Stimulated activated naive CD8-positive, alpha-beta T cell treated with anti-CD3 and anti-CD28 coated beads, Interleukin-15, amount 100 ng/mL, for 72 hours (primary cell): ENCODE measurements at regions not wholly inside any gene's neighbourhood (a gene's known extent, or its start where the extent isn't known, plus 50 kb on each side); places are given as distances from the start of the nearest gene placed in this dataset.

ENCODE experiments used
- ATAC-seq: fragments of 150-1000 bp; cut with Tn5 transposase; 2 replicates; pipeline ENCODE4 v1.10.0; 2021; ENCODE audit warnings: mild to moderate bottlenecking, moderate library complexity
- DNase-seq, 2 donors: peaks; one replicate each; pipeline ENCODE4 v3.0.0; 2021 to 2022
- H3K27ac Mint-ChIP-seq, 2 donors: one replicate each; pipeline ENCODE4 v1.8.0; 2022; ENCODE audit warnings: mild to moderate bottlenecking in 2 of 2, mixed read lengths in 2 of 2, moderate library complexity in 2 of 2
- H3K27me3 Mint-ChIP-seq: one replicate; pipeline ENCODE4 v1.8.0; 2022; ENCODE audit warnings: mixed read lengths
- H3K4me1 Mint-ChIP-seq: one replicate; pipeline ENCODE4 v1.8.0; 2022; ENCODE audit warnings: mild to moderate bottlenecking, mixed read lengths
- H3K4me3 Mint-ChIP-seq, 2 donors: one replicate each; pipeline ENCODE4 v1.8.0; 2022; ENCODE audit warnings: mild to moderate bottlenecking in 2 of 2, mixed read lengths in 2 of 2, moderate library complexity in 1 of 2
- H3K9me3 Mint-ChIP-seq, 2 donors: one replicate each; pipeline ENCODE4 v1.8.0; 2022; ENCODE audit warnings: mixed read lengths in 2 of 2

DNA sequence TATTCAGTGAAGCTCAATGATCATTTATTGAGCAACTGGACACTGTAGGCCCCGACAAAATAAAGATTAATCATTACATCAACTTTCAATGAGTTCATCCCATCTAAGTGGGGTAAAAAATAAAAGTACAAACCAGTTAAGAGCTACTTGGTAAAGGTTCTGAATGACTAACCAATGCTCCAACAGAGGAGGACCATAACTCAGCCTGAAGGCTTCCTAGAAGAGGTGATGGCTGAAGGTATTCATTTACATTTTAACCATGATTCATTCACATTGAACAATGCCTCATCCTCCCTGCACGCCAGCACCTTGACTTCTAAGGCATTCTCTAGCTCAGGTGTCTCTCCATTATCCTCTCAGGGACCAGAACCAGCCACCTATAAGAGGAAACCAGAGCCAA is 201.4 kb downstream of the ZNF462 start:
- ATAC-seq = no peak
- Mint-ChIP-seq H3K4me1 (no peaks in the 10 kb centered on the region), H3K27me3 (no peaks in the 10 kb centered on the region), H3K4me3 (no peak overlapping the region), H3K9me3 (peaks cover 0 to 5% of the 10 kb centered on the region in 2 donors), H3K27ac (no peak overlapping the region)
- no peak for DNase-seq

DNA sequence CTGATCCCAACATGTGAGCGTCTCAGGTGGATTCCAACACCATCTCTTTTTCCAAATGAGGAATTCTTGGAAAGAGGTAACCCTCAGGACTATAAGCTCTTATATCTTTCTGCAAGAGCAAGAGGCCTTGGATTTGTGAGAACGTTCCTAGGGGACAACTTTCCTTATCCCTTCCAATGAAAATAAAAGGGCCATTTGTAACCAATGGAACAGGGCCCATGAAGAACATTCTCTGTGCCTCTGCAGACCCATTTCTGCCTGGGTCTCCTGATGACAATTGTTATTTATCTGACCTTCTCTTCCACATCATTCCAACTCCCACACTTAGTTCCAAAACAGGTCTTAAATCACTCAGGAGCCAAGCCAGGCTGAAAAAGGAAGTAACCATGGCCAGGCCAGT is 202.6 kb downstream of the ZNF462 start:
- Mint-ChIP-seq H3K4me3 (no peak overlapping the region), H3K27ac (no peak overlapping the region), H3K9me3 (peaks cover 0 to 5% of the 10 kb centered on the region in 2 donors), H3K4me1 (no peaks in the 10 kb centered on the region), H3K27me3 (no peaks in the 10 kb centered on the region)
- DNase-seq (no peak), ATAC-seq (no peak)

DNA sequence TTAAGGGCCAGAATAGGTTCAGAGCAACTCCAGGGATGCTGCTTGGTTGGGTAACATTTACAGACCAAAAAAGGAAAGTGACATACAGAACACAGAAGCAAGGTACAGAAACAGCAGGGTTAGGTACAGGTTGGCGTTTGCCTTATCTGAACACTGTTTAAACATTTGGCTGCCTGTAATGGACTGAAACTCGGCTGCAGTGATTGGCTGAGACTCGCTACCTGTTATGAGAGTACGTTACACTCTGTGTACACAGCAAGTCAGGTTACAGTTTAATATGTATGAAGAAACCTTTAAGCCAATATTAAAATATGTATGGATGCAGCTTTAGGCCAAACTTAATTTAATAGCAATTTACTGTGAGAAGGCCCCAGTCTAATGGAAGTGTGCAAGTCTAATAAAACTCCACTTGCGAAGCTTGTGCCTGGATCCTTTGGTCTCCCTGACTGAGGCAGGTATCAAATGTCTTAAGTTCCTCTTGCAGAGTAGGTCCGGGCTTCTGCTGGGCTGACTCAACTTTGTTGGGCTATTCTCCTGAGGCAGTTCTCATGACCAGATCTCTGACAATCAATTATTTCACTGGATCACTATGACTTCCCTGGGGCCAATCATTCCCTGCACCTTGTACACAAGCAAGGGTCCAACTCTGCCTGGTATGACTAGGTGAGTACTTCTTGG is 204.9 kb downstream of the ZNF462 start:
- ATAC-seq = no peak
- no peaks in the 10 kb centered on the region for H3K4me1 Mint-ChIP-seq
- H3K27me3 Mint-ChIP-seq = no peaks in the 10 kb centered on the region
- H3K9me3 Mint-ChIP-seq = peaks cover 0 to 3% of the 10 kb centered on the region in 2 donors
- H3K4me3 Mint-ChIP-seq = no peak overlapping the region
- no peak for DNase-seq
- no peak overlapping the region for H3K27ac Mint-ChIP-seq

DNA sequence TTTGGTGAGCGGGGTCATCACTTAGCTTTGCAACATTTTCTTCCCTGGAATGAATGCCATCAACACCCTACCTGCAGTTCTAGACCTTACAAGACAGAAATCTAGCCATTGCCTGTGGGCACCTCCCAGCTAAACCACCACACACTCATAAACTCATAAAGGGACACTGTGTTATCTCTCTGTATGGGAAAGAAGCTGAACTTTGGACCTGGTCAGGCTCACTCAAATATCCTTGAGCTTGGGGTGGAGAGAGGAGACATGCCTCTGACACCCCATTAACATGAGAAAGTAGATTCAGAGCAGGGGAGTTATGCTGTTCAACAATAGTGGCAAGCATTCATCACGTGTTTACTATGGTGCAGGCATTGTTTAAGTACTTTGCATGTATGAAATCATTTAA is 205.6 kb downstream of the ZNF462 start:
- no peaks in the 10 kb centered on the region for H3K27me3 Mint-ChIP-seq
- H3K27ac Mint-ChIP-seq = no peak overlapping the region
- no peak for ATAC-seq
- no peak overlapping the region for H3K4me3 Mint-ChIP-seq
- H3K4me1 Mint-ChIP-seq = no peaks in the 10 kb centered on the region
- no peak for DNase-seq
- no peaks in the 10 kb centered on the region for H3K9me3 Mint-ChIP-seq

DNA sequence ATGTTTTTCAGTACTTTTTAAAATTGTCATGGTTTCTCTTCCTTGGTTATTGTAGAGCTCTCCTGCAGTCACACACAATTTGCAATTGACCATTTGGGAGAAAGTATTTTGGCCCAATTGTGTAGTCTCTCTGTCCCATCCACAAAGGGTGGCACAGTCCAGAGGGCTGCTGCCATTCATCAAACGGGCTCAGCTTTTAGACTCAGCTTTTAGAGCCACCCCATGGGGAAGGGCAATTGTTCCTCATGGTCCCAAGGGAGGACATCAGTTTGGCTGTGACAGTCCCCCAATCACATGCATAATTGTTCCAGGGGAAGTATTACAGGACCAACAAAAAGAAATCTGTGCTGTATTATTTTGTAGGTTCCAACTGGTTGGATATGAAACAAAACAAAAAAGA is 207.6 kb downstream of the ZNF462 start:
- H3K4me3 Mint-ChIP-seq = no peak overlapping the region
- no peak for ATAC-seq
- no peak overlapping the region for H3K27ac Mint-ChIP-seq

DNA sequence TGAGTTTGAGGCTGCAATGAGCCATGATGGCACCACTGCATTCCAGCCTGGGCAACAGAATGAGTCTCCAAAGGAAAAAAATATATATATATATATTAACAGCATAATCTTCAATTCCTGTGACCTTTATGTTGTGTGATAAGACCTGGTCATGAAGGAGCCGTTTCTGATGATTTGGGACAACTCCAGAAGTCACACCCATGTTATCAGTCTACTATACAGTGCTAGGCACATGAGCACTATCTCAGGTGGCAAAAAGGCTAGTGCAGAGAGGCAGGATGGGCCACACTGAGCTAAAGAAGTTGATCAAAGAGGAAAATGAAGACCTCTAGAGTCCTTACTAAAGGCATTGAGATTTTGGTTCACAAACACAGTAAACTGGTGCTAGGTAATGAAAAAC is 205.0 kb upstream of the RAD23B start:
- Mint-ChIP-seq H3K27me3 (peaks cover 7% of the 10 kb centered on the region), H3K27ac (no peak overlapping the region), H3K4me1 (no peaks in the 10 kb centered on the region), H3K4me3 (no peak overlapping the region), H3K9me3 (peaks cover 0 to 6% of the 10 kb centered on the region in 2 donors)
- no peak for DNase-seq
- ATAC-seq = no peak

More for the DNA sequence above, 207.6 kb downstream of the ZNF462 start:
- Mint-ChIP-seq H3K4me1 (no peaks in the 10 kb centered on the region), H3K27me3 (peaks cover 7% of the 10 kb centered on the region), H3K9me3 (peaks cover 0 to 6% of the 10 kb centered on the region in 2 donors)
- DNase-seq = no peak

DNA sequence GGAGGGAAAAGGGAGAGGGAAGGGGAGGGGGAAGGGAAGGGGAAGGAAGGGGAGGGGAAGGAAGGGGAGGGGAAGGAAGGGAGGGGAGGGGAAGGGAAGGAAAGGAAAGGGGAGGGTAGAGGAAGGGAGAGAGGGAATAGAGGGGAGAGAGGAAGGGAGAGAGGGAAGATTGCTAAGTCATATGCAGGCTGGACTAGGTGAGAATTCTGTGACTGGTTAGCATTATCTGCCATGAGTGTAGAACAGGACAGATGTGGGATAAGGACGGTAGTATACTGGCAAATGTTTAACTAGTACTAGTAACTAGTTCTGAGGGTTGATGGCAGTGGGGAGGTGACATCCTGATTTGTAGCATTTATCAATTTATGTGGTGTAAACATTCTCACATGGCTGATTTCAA is 203.5 kb upstream of the RAD23B start:
- no peaks in the 10 kb centered on the region for H3K4me1 Mint-ChIP-seq
- peaks cover 0 to 6% of the 10 kb centered on the region in 2 donors for H3K9me3 Mint-ChIP-seq
- H3K27me3 Mint-ChIP-seq = peaks cover 20% of the 10 kb centered on the region
- H3K27ac Mint-ChIP-seq = no peak overlapping the region
- ATAC-seq = no peak
- H3K4me3 Mint-ChIP-seq = no peak overlapping the region
- DNase-seq = no peak

DNA sequence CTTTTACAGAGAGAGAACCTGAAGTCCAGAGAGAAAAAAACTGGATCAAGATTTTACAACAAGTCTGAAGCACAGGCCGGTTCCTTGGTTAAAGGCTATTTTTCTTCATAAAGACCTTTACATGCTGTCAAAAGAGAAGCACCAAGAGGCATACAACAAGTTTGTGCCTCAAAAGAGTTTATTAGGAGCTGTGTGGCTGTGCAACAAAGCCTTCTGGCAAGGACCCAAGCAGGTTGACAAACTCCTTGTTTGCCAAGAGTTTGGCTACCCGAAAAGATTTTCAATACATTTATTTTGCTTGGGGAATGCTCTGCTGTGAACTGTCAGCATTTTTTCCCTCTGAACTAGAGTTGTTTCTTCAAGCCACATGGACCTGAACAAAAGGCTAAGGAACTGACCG is 202.9 kb upstream of the RAD23B start:
- DNase-seq (no peak), ATAC-seq (no peak)
- H3K9me3 Mint-ChIP-seq = peaks cover 0 to under 1% of the 10 kb centered on the region in 2 donors
- H3K27me3 Mint-ChIP-seq = peaks cover 19% of the 10 kb centered on the region
- no peak overlapping the region for H3K4me3 Mint-ChIP-seq
- no peak overlapping the region for H3K27ac Mint-ChIP-seq
- no peaks in the 10 kb centered on the region for H3K4me1 Mint-ChIP-seq

DNA sequence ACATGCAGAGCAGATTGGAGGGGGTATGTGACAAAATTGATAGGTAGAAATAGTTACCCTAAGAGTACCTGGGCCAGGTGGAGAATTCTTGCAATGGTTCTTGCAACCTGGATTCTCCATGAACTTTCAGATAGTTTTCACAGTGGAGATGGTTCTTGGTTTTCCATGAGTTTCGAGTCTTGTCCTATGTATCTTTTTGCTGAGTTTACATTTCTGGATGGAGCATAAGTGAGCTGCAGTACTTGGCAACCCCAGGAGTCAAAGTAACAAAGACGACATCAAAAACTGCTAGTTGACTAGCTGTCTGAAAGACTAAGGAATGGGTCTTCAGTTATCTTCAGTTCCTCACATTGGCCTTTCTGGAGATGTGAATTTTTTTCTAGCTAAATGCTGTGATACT is 196.6 kb upstream of the RAD23B start:
- DNase-seq = no peak
- no peak overlapping the region for H3K4me3 Mint-ChIP-seq
- no peaks in the 10 kb centered on the region for H3K4me1 Mint-ChIP-seq
- H3K9me3 Mint-ChIP-seq = no peaks in the 10 kb centered on the region
- no peak overlapping the region for H3K27ac Mint-ChIP-seq
- no peak for ATAC-seq
- H3K27me3 Mint-ChIP-seq = peaks cover 36% of the 10 kb centered on the region

DNA sequence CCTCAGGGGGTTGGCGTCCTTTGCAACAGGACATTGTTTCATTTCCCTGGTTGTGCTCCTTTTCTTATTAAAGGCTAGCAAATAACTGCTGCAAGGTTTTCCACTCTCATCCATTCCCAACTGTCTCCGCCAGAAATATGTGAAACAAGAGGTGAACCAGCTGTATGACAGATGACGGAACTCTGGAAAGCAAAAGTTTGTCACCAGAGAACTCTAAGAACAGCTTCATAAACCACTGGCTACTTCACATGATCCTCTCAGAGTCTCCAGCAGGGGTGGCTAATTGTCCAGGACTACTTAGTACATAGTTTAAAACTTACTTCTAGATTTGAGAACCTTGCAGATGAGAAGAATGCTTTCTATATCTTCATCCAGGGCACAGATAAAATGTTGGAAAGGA is 195.9 kb upstream of the RAD23B start:
- Mint-ChIP-seq H3K9me3 (no peaks in the 10 kb centered on the region), H3K4me1 (no peaks in the 10 kb centered on the region), H3K27ac (no peak overlapping the region), H3K4me3 (no peak overlapping the region), H3K27me3 (peaks cover 36% of the 10 kb centered on the region)
- no peak for DNase-seq
- ATAC-seq = no peak

DNA sequence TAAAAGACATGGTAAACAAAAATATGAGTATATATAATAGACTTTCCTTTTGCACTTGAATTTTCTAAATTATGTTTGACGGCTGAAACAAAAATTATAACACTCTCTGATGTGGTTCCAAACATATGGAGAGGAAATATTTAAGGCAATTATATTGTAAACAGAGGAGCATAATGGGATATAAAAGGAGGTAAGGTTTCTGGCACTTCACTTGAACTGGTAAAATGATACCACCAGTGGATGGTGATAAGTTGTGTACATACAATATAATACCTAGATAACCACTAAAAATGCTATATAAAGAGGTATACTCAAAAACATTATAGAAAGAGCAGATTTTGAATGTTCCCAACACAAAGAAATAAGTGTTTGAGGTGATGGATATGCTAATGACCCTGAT is 192.9 kb upstream of the RAD23B start:
- DNase-seq (no peak), ATAC-seq (no peak)
- Mint-ChIP-seq H3K9me3 (no peaks in the 10 kb centered on the region), H3K27ac (no peak overlapping the region), H3K4me1 (no peaks in the 10 kb centered on the region), H3K27me3 (peaks cover 19% of the 10 kb centered on the region), H3K4me3 (no peak overlapping the region)

DNA sequence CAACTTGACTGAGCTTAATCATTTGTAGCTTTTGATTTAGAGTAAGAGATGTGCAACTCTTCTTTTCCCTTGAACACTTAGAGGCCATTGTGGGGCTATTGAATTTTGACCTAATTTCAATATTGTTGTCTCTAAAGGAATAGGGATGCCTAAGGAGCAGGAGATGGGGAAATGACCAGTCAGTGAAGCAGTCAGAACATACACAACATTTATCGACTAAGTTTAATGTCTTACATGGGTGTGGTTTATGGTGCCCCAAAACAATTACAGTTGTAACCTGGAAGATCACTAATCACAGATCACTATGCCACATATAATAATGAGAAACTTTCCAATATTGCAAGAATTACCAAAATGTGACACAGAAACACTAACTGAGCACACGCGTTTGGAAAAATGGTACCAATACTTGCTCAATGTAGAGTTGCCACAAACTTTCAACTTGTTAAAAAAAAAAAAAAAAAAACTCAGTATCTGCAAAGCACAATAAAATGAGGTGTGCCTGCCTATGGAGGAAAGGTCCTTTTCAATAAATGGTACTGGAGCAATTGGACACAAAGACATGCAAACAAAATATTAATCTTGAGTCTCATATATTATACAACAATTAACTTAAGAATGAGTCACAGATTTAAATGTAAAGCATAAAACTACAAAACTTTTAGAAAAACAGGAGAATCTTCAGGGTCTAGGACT is 189.6 kb upstream of the RAD23B start:
- ATAC-seq (no peak), DNase-seq (no peak)
- H3K4me1 Mint-ChIP-seq = no peaks in the 10 kb centered on the region
- no peak overlapping the region for H3K27ac Mint-ChIP-seq
- no peak overlapping the region for H3K4me3 Mint-ChIP-seq
- no peaks in the 10 kb centered on the region for H3K9me3 Mint-ChIP-seq
- H3K27me3 Mint-ChIP-seq = peaks cover 10% of the 10 kb centered on the region

DNA sequence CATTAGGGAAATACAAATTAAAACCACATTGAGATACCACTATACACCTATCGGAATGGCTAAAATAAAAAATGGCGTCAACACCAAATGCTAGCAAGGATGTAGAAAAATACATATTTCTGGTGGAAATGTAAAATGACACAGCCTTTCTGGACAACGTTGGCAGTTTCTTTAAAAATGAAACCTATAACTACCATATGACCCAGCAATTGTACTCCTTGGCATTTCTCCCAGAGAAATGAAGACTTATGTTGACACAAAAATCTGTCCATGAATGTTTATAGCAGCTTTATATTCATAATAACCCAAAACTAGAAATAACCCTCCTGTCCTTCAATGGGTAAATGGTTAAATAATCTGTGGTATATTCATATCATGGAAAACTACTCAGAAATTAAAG is 188.7 kb upstream of the RAD23B start:
- Mint-ChIP-seq H3K4me1 (no peaks in the 10 kb centered on the region), H3K9me3 (peaks cover 0 to 2% of the 10 kb centered on the region in 2 donors), H3K4me3 (no peak overlapping the region), H3K27me3 (peaks cover 3% of the 10 kb centered on the region), H3K27ac (no peak overlapping the region)
- ATAC-seq = no peak
- no peak for DNase-seq

DNA sequence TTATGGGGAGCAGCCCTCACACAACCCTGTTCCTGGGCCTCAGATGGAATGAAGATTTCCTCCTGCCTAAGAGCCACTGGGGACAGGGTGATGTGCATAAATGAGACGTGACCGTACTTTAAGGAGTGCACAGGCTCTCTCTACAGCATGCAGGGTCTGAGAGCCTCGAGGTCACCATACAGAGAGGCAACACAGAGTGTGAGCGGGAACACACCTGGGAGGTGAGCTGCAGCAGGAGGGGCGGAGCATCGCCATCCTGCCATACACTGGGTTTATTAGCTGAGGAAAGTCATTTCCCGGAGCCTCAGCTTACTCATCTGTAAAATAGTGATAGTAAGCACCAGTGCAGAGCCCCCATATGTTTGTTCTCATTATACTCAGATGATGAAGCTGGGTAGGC is 182.5 kb upstream of the RAD23B start:
- ATAC-seq (no peak), DNase-seq (no peak)
- Mint-ChIP-seq H3K9me3 (peaks cover 0 to 9% of the 10 kb centered on the region in 2 donors), H3K27ac (no peak overlapping the region), H3K27me3 (no peaks in the 10 kb centered on the region), H3K4me3 (no peak overlapping the region), H3K4me1 (no peaks in the 10 kb centered on the region)

DNA sequence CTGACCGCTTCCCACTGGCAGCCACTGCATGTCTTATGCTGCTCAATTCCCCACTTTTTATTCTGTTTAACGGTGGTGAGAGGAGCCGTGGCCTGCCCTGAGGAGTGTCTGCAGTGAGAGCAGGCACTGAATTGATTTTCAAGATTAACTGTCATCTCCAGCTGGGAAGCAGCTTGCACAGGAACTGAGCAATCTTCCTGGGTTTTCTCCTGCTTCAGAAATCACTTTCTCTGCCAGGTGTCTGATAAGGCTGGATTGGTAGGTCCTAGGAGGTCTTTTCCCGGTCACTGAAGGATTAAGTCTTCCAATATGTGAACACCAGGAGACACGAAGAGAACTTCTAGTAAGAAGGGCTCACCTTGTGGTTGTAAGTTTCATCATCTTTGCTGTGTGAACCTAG is 181.1 kb upstream of the RAD23B start:
- Mint-ChIP-seq H3K27ac (no peak overlapping the region), H3K27me3 (no peaks in the 10 kb centered on the region), H3K4me1 (no peaks in the 10 kb centered on the region), H3K9me3 (peaks cover 0 to 9% of the 10 kb centered on the region in 2 donors), H3K4me3 (no peak overlapping the region)
- DNase-seq (no peak), ATAC-seq (no peak)

DNA sequence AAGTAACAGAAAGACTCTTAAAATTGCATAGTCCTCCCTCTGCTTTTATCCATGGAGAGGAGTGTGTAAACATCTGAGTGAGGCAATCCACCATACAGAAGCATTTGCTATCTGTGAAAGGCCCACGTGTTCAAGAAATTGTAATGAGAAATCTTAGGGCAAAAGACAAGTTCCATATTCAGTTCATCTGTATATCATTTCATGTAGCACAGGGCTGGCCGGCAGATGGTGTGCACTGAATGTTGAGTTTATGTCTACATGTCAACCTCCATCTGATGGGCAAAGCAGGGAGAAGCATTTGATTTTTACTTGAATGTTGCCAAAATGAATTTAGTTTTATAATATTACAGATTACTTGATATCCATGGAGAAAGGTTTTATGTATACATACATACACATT is 179.5 kb upstream of the RAD23B start:
- Mint-ChIP-seq H3K4me1 (no peaks in the 10 kb centered on the region), H3K27me3 (peaks cover 2% of the 10 kb centered on the region), H3K27ac (no peak overlapping the region), H3K9me3 (peaks cover 0 to 9% of the 10 kb centered on the region in 2 donors), H3K4me3 (no peak overlapping the region)
- DNase-seq (no peak), ATAC-seq (no peak)

DNA sequence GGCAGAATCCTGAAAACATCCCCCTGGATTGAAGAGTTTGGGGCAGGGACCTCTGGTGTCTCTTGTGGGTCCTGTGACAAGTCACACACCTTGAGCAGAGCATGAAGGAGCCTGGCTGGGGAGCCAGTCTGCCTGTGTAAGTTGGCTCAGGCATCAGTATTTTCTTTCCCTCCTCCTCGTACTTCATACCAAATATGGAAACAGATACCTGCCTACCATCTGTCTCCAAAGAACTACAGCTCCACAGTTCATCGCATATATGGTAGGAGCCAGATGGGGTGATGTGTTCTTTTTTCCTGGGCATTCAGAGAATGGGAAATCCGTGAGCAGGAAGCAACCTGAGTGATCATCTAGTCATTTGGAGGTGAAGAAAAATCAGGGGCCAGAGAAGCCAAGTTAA is 177.3 kb upstream of the RAD23B start:
- H3K27me3 Mint-ChIP-seq = peaks cover 10% of the 10 kb centered on the region
- ATAC-seq = no peak
- H3K4me3 Mint-ChIP-seq = no peak overlapping the region
- H3K27ac Mint-ChIP-seq = no peak overlapping the region
- H3K4me1 Mint-ChIP-seq = no peaks in the 10 kb centered on the region
- H3K9me3 Mint-ChIP-seq = no peaks in the 10 kb centered on the region
- DNase-seq = no peak
